ENCODE measurements at regions not wholly inside any gene's neighbourhood (a gene's known extent, or its start where the extent isn't known, plus 50 kb on each side); places are given as distances from the start of the nearest gene placed in this dataset.

DNA sequence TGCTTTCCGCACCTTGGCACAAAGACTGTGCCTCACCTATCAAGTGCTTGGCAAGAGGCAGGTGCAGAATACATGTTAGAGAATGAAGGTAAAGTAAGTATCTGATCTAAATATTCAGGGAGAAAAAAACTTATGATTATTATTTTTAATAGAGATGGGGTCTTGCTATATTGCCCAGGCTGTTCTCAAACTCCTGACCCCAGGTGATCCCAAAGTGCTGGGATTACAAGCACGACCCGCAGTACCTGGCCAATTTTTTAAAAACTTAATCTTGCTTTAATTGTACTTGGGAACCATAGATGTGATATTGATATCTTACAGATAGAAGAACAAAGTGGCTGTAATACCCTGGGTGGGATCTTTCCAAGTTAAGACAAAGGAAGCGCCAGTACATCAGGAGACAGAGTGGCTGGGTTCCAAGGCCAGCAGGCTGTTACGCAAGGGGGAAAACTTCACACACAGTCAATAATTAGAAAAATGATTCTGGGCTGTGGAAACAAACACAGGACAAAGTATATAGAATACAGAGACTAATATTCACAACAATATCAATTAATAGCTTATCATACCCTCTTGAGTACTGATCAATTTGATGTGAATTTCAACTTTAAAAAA lies 58.6 kb upstream of the ATP1A1 start:
- no peak for TF ChIP-seq POLR2A (IDR thresholded peaks at IDR 0.05)
- TF ChIP-seq, protein P1, sequence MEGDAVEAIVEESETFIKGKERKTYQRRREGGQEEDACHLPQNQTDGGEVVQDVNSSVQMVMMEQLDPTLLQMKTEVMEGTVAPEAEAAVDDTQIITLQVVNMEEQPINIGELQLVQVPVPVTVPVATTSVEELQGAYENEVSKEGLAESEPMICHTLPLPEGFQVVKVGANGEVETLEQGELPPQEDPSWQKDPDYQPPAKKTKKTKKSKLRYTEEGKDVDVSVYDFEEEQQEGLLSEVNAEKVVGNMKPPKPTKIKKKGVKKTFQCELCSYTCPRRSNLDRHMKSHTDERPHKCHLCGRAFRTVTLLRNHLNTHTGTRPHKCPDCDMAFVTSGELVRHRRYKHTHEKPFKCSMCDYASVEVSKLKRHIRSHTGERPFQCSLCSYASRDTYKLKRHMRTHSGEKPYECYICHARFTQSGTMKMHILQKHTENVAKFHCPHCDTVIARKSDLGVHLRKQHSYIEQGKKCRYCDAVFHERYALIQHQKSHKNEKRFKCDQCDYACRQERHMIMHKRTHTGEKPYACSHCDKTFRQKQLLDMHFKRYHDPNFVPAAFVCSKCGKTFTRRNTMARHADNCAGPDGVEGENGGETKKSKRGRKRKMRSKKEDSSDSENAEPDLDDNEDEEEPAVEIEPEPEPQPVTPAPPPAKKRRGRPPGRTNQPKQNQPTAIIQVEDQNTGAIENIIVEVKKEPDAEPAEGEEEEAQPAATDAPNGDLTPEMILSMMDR (IDR thresholded peaks at IDR 0.05 in 4 of 5, conservative IDR thresholded peaks at IDR 0.05 in 1 of 5): no peak
